ENCODE measurements at regions not wholly inside any gene's neighbourhood (a gene's known extent, or its start where the extent isn't known, plus 50 kb on each side); places are given as distances from the start of the nearest gene placed in this dataset.
A peak's percentile ranks its signal among the peaks of the same experiment; 100 is the strongest.

DNA sequence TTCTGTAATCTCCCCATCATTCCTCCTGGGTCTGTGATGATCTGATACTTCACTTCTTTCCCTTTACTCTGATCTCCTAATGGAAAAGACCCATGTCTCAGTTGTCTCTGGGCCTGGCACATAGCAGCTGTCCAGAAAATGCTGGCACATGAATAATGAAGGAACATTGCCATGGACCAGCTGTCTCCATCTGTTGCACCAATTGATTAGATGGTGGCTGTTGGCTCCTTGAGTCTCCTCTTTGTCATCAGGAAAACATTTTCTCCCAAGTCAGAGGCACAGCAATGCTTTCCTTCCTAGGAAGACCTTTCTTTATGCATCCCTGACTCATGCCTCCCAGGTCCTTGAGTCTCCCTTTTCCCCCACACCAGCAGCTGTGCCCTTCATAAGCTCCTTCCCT lies 286.2 kb upstream of the CXCR4 start:
- Histone ChIP-seq H3K36me3 (replicated peaks in 1 of 2; ENCODE audit: control insufficient read depth in 1 of 2, insufficient read depth in 2 of 2, low read length in 2 of 2) (no peaks in the 10 kb centered on the region), H4K20me1 (ENCODE audit: insufficient read depth, low read length) (no peaks in the 10 kb centered on the region), H3K4me1 (ENCODE audit: control insufficient read depth in 1 of 2, insufficient read depth in 2 of 2, low read length in 2 of 2) (no peaks in the 10 kb centered on the region), H3K9me3 (replicated peaks in 1 of 2; ENCODE audit: control insufficient read depth in 1 of 2, insufficient read depth in 1 of 2, low read length in 2 of 2) (no peaks in the 10 kb centered on the region), H2AFZ (ENCODE audit: insufficient read depth, low read depth, low read length, poor library complexity, severe bottlenecking) (no peak overlapping the region), H3K27ac (ENCODE audit: low read depth in 1 of 2, low read length in 2 of 2) (no peak overlapping the region), H3K27me3 (ENCODE audit: control insufficient read depth in 2 of 2, insufficient read depth in 2 of 2, low read length in 2 of 2) (peaks cover 6 to 10% of the 10 kb centered on the region in 2 donors), H3K9ac (ENCODE audit: insufficient read depth, low read length, poor library complexity, severe bottlenecking) (no peak overlapping the region), H3K4me2 (replicated peaks; ENCODE audit: extremely low read depth, low read length, poor library complexity, severe bottlenecking) (no peak overlapping the region), H3K79me2 (ENCODE audit: insufficient read depth, low read length) (no peaks in the 10 kb centered on the region), H3K4me3 (replicated peaks in 1 of 3; ENCODE audit: low read depth in 2 of 3, low read length in 3 of 3) (no peak overlapping the region)
- H3K27ac Mint-ChIP-seq: peak overlapping the region in 1 of 7 donors; percentile 3
- H3K36me3 Mint-ChIP-seq: no peaks in the 10 kb centered on the region
- TF ChIP-seq, protein P1, sequence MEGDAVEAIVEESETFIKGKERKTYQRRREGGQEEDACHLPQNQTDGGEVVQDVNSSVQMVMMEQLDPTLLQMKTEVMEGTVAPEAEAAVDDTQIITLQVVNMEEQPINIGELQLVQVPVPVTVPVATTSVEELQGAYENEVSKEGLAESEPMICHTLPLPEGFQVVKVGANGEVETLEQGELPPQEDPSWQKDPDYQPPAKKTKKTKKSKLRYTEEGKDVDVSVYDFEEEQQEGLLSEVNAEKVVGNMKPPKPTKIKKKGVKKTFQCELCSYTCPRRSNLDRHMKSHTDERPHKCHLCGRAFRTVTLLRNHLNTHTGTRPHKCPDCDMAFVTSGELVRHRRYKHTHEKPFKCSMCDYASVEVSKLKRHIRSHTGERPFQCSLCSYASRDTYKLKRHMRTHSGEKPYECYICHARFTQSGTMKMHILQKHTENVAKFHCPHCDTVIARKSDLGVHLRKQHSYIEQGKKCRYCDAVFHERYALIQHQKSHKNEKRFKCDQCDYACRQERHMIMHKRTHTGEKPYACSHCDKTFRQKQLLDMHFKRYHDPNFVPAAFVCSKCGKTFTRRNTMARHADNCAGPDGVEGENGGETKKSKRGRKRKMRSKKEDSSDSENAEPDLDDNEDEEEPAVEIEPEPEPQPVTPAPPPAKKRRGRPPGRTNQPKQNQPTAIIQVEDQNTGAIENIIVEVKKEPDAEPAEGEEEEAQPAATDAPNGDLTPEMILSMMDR (IDR thresholded peaks at IDR 0.05): no peak
- H3K9me3 Mint-ChIP-seq: peaks cover 0 to 4% (median 0%) of the 10 kb centered on the region in 7 donors
- H3K4me1 Mint-ChIP-seq: peaks cover 2% of the 10 kb centered on the region
- intact Hi-C loops (cut with micrococcal nuclease): no loop called here
- H3K27me3 Mint-ChIP-seq (ENCODE audit: low read depth in 3 of 3): peaks cover 18 to 22% (median 20%) of the 10 kb centered on the region in 3 donors
- no peak overlapping the region for H3K4me3 Mint-ChIP-seq
- DNase-seq: no peak

DNA sequence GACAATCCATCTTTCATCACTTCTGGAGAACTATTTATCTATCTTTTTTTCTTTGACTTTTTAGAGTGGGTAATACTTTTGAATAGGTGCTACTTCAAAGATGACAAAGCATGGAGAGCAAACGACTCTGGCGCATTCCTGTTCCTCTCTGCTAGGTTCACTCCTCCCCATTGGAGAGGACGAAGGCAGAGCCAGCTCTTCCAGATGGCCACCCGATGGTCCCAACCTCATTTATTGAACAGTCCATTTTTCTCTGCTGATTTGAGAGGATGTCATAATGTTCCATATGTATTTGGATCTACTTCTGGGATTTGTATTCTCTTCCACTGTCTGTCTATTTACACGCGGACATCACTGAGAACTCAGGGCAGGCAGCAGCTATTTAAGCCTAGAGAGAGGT lies 284.3 kb upstream of the CXCR4 start:
- H3K4me1 Mint-ChIP-seq: peaks cover 2% of the 10 kb centered on the region
- no CpG with 5 or more reads among the region's 6 CpGs for WGBS (ENCODE audit: insufficient coverage)
- intact Hi-C loops (cut with micrococcal nuclease): no loop called here
- peaks cover 6 to 10% of the 10 kb centered on the region in 2 donors for H3K27me3 ChIP-seq (ENCODE audit: control insufficient read depth in 2 of 2, insufficient read depth in 2 of 2, low read length in 2 of 2)
- H3K36me3 Mint-ChIP-seq: no peaks in the 10 kb centered on the region
- H3K4me3 Mint-ChIP-seq: no peak overlapping the region
- no peak overlapping the region for H3K4me2 ChIP-seq (replicated peaks; ENCODE audit: extremely low read depth, low read length, poor library complexity, severe bottlenecking)
- peaks cover 0 to 4% (median 0%) of the 10 kb centered on the region in 7 donors for H3K9me3 Mint-ChIP-seq
- no peak overlapping the region for H3K9ac ChIP-seq (ENCODE audit: insufficient read depth, low read length, poor library complexity, severe bottlenecking)
- no peak overlapping the region for H3K4me3 ChIP-seq (replicated peaks in 1 of 3; ENCODE audit: low read depth in 2 of 3, low read length in 3 of 3)
- TF ChIP-seq, protein P1 (IDR thresholded peaks at IDR 0.05): no peak
- H3K4me1 ChIP-seq (ENCODE audit: control insufficient read depth in 1 of 2, insufficient read depth in 2 of 2, low read length in 2 of 2): no peaks in the 10 kb centered on the region
- no peak overlapping the region for H3K27ac Mint-ChIP-seq
- H4K20me1 ChIP-seq (ENCODE audit: insufficient read depth, low read length): no peaks in the 10 kb centered on the region
- H2AFZ ChIP-seq (ENCODE audit: insufficient read depth, low read depth, low read length, poor library complexity, severe bottlenecking): no peak overlapping the region
- no peaks in the 10 kb centered on the region for H3K9me3 ChIP-seq (replicated peaks in 1 of 2; ENCODE audit: control insufficient read depth in 1 of 2, insufficient read depth in 1 of 2, low read length in 2 of 2)
- no peaks in the 10 kb centered on the region for H3K36me3 ChIP-seq (replicated peaks in 1 of 2; ENCODE audit: control insufficient read depth in 1 of 2, insufficient read depth in 2 of 2, low read length in 2 of 2)
- H3K27ac ChIP-seq (ENCODE audit: low read depth in 1 of 2, low read length in 2 of 2): no peak overlapping the region
- peaks cover 13 to 21% (median 20%) of the 10 kb centered on the region in 3 donors for H3K27me3 Mint-ChIP-seq (ENCODE audit: low read depth in 3 of 3)
- H3K79me2 ChIP-seq (ENCODE audit: insufficient read depth, low read length): no peaks in the 10 kb centered on the region
- DNase-seq: no peak
